ENCODE measurements at regions not wholly inside any gene's neighbourhood (a gene's known extent, or its start where the extent isn't known, plus 50 kb on each side); places are given as distances from the start of the nearest gene placed in this dataset.

GRCh38 chr6:14452567-14453527 lies 335.3 kb downstream of the CD83 start:
- Histone ChIP-seq H3K27ac (ENCODE audit: low read length) (no peak overlapping the region), H3K9me3 (ENCODE audit: control insufficient read depth, low read depth, low read length) (peaks cover 4% of the 10 kb centered on the region), H3K36me3 (ENCODE audit: control insufficient read depth, low read depth, low read length) (no peaks in the 10 kb centered on the region), H3K27me3 (ENCODE audit: control insufficient read depth, insufficient read depth, low read length) (peaks cover 17% of the 10 kb centered on the region), H3K4me1 (ENCODE audit: control insufficient read depth, low read depth, low read length) (peaks cover 13% of the 10 kb centered on the region), H3K4me3 (ENCODE audit: low read length) (no peak overlapping the region), H3K9ac (ENCODE audit: low read length) (no peak overlapping the region)

- no peak overlapping the region for H3K9ac ChIP-seq (ENCODE audit: low read length)
- H3K9me3 ChIP-seq (ENCODE audit: control insufficient read depth, low read depth, low read length) = no peaks in the 10 kb centered on the region
- no peaks in the 10 kb centered on the region for H3K36me3 ChIP-seq (ENCODE audit: control insufficient read depth, low read depth, low read length)
- H3K4me3 ChIP-seq (ENCODE audit: low read length) = no peak overlapping the region
- H3K27ac ChIP-seq (ENCODE audit: low read length) = no peak overlapping the region
- peaks cover 17% of the 10 kb centered on the region for H3K27me3 ChIP-seq (ENCODE audit: control insufficient read depth, insufficient read depth, low read length)
- peaks cover 13% of the 10 kb centered on the region for H3K4me1 ChIP-seq (ENCODE audit: control insufficient read depth, low read depth, low read length)
Measured at GRCh38 chr6:14453712-14454472, 336.3 kb downstream of the CD83 start.

GRCh38 chr6:14454473-14454775 lies 336.9 kb downstream of the CD83 start:
- Histone ChIP-seq H3K36me3 (ENCODE audit: control insufficient read depth, low read depth, low read length) (no peaks in the 10 kb centered on the region), H3K4me1 (ENCODE audit: control insufficient read depth, low read depth, low read length) (peaks cover 11% of the 10 kb centered on the region), H3K27me3 (ENCODE audit: control insufficient read depth, insufficient read depth, low read length) (peaks cover 17% of the 10 kb centered on the region), H3K9me3 (ENCODE audit: control insufficient read depth, low read depth, low read length) (no peaks in the 10 kb centered on the region), H3K9ac (ENCODE audit: low read length) (no peak overlapping the region), H3K4me3 (ENCODE audit: low read length) (no peak overlapping the region), H3K27ac (ENCODE audit: low read length) (no peak overlapping the region)

GRCh38 chr6:14455427-14455826 lies 337.9 kb downstream of the CD83 start:
- no peak overlapping the region for H3K9ac ChIP-seq (ENCODE audit: low read length)
- H3K27ac ChIP-seq (ENCODE audit: low read length) = no peak overlapping the region
- peaks cover under 1% of the 10 kb centered on the region for H3K4me1 ChIP-seq (ENCODE audit: control insufficient read depth, low read depth, low read length)
- H3K36me3 ChIP-seq (ENCODE audit: control insufficient read depth, low read depth, low read length) = no peaks in the 10 kb centered on the region
- H3K4me3 ChIP-seq (ENCODE audit: low read length) = no peak overlapping the region
- no peaks in the 10 kb centered on the region for H3K9me3 ChIP-seq (ENCODE audit: control insufficient read depth, low read depth, low read length)
- H3K27me3 ChIP-seq (ENCODE audit: control insufficient read depth, insufficient read depth, low read length) = peaks cover 10% of the 10 kb centered on the region

GRCh38 chr6:14455876-14456648 lies 338.5 kb downstream of the CD83 start:
- H3K4me1 ChIP-seq (ENCODE audit: control insufficient read depth, low read depth, low read length) = no peaks in the 10 kb centered on the region
- no peak overlapping the region for H3K4me3 ChIP-seq (ENCODE audit: low read length)

GRCh38 chr6:14456941-14457340 lies 339.4 kb downstream of the CD83 start:
- H3K4me3 ChIP-seq (ENCODE audit: low read length) = no peak overlapping the region
- H3K36me3 ChIP-seq (ENCODE audit: control insufficient read depth, low read depth, low read length) = no peaks in the 10 kb centered on the region
- H3K27ac ChIP-seq (ENCODE audit: low read length) = no peak overlapping the region
- H3K27me3 ChIP-seq (ENCODE audit: control insufficient read depth, insufficient read depth, low read length) = no peaks in the 10 kb centered on the region
- H3K4me1 ChIP-seq (ENCODE audit: control insufficient read depth, low read depth, low read length) = no peaks in the 10 kb centered on the region
- H3K9ac ChIP-seq (ENCODE audit: low read length) = no peak overlapping the region
- no peaks in the 10 kb centered on the region for H3K9me3 ChIP-seq (ENCODE audit: control insufficient read depth, low read depth, low read length)

More at GRCh38 chr6:14455876-14456648, 338.5 kb downstream of the CD83 start:
- no peak overlapping the region for H3K9ac ChIP-seq (ENCODE audit: low read length)
- no peaks in the 10 kb centered on the region for H3K9me3 ChIP-seq (ENCODE audit: control insufficient read depth, low read depth, low read length)
- no peaks in the 10 kb centered on the region for H3K36me3 ChIP-seq (ENCODE audit: control insufficient read depth, low read depth, low read length)
- H3K27ac ChIP-seq (ENCODE audit: low read length) = no peak overlapping the region
- H3K27me3 ChIP-seq (ENCODE audit: control insufficient read depth, insufficient read depth, low read length) = peaks cover 3% of the 10 kb centered on the region

- Histone ChIP-seq H3K4me1 (ENCODE audit: control insufficient read depth, low read depth, low read length) (no peaks in the 10 kb centered on the region), H3K9me3 (ENCODE audit: control insufficient read depth, low read depth, low read length) (no peaks in the 10 kb centered on the region), H3K4me3 (ENCODE audit: low read length) (no peak overlapping the region), H3K9ac (ENCODE audit: low read length) (no peak overlapping the region), H3K27ac (ENCODE audit: low read length) (no peak overlapping the region), H3K27me3 (ENCODE audit: control insufficient read depth, insufficient read depth, low read length) (no peaks in the 10 kb centered on the region), H3K36me3 (ENCODE audit: control insufficient read depth, low read depth, low read length) (no peaks in the 10 kb centered on the region)
Measured at GRCh38 chr6:14458669-14459266, 341.2 kb downstream of the CD83 start.

- no peaks in the 10 kb centered on the region for H3K27me3 ChIP-seq (ENCODE audit: control insufficient read depth, insufficient read depth, low read length)
- no peaks in the 10 kb centered on the region for H3K4me1 ChIP-seq (ENCODE audit: control insufficient read depth, low read depth, low read length)
- H3K9me3 ChIP-seq (ENCODE audit: control insufficient read depth, low read depth, low read length) = no peaks in the 10 kb centered on the region
- H3K27ac ChIP-seq (ENCODE audit: low read length) = no peak overlapping the region
- no peak overlapping the region for H3K4me3 ChIP-seq (ENCODE audit: low read length)
- no peak overlapping the region for H3K9ac ChIP-seq (ENCODE audit: low read length)
- no peaks in the 10 kb centered on the region for H3K36me3 ChIP-seq (ENCODE audit: control insufficient read depth, low read depth, low read length)
Measured at GRCh38 chr6:14459315-14459714, 341.7 kb downstream of the CD83 start.

GRCh38 chr6:14460556-14460955 lies 343.0 kb downstream of the CD83 start:
- H3K27ac ChIP-seq (ENCODE audit: low read length) = no peak overlapping the region
- H3K4me3 ChIP-seq (ENCODE audit: low read length) = no peak overlapping the region
- H3K36me3 ChIP-seq (ENCODE audit: control insufficient read depth, low read depth, low read length) = no peaks in the 10 kb centered on the region
- H3K27me3 ChIP-seq (ENCODE audit: control insufficient read depth, insufficient read depth, low read length) = no peaks in the 10 kb centered on the region
- no peaks in the 10 kb centered on the region for H3K9me3 ChIP-seq (ENCODE audit: control insufficient read depth, low read depth, low read length)
- H3K4me1 ChIP-seq (ENCODE audit: control insufficient read depth, low read depth, low read length) = no peaks in the 10 kb centered on the region
- no peak overlapping the region for H3K9ac ChIP-seq (ENCODE audit: low read length)

- no peaks in the 10 kb centered on the region for H3K36me3 ChIP-seq (ENCODE audit: control insufficient read depth, low read depth, low read length)
- H3K27me3 ChIP-seq (ENCODE audit: control insufficient read depth, insufficient read depth, low read length) = no peaks in the 10 kb centered on the region
- no peak overlapping the region for H3K27ac ChIP-seq (ENCODE audit: low read length)
- no peak overlapping the region for H3K4me3 ChIP-seq (ENCODE audit: low read length)
- H3K4me1 ChIP-seq (ENCODE audit: control insufficient read depth, low read depth, low read length) = no peaks in the 10 kb centered on the region
- no peaks in the 10 kb centered on the region for H3K9me3 ChIP-seq (ENCODE audit: control insufficient read depth, low read depth, low read length)
- no peak overlapping the region for H3K9ac ChIP-seq (ENCODE audit: low read length)
Measured at GRCh38 chr6:14462135-14462534, 344.6 kb downstream of the CD83 start.

- H3K9me3 ChIP-seq (ENCODE audit: control insufficient read depth, low read depth, low read length) = no peaks in the 10 kb centered on the region
- H3K9ac ChIP-seq (ENCODE audit: low read length) = no peak overlapping the region
- no peaks in the 10 kb centered on the region for H3K36me3 ChIP-seq (ENCODE audit: control insufficient read depth, low read depth, low read length)
- no peaks in the 10 kb centered on the region for H3K27me3 ChIP-seq (ENCODE audit: control insufficient read depth, insufficient read depth, low read length)
- no peaks in the 10 kb centered on the region for H3K4me1 ChIP-seq (ENCODE audit: control insufficient read depth, low read depth, low read length)
- H3K4me3 ChIP-seq (ENCODE audit: low read length) = no peak overlapping the region
- H3K27ac ChIP-seq (ENCODE audit: low read length) = no peak overlapping the region
Measured at GRCh38 chr6:14462566-14462965, 345.0 kb downstream of the CD83 start.

Measured in iPS-18a (cell line).